HEK293 (cell line): ENCODE measurements at regions not wholly inside any gene's neighbourhood (a gene's known extent, or its start where the extent isn't known, plus 50 kb on each side); places are given as distances from the start of the nearest gene placed in this dataset.

Experiments used
- CTCF ChIP-seq: fragments of 450-650 bp; formaldehyde crosslinking; IDR thresholded peaks from 2 replicates; pipeline ENCODE4 v1.5.1; 2016; ENCODE audit warnings: missing biosample characterization, missing genetic modification characterization
- GLI4 ChIP-seq: fragments of 450-650 bp; formaldehyde crosslinking; IDR thresholded peaks from 2 replicates; pipeline ENCODE4 v1.5.1; 2016; ENCODE audit warnings: missing biosample characterization, missing genetic modification characterization
- YY1 ChIP-seq: fragments of 450-650 bp; formaldehyde crosslinking; IDR thresholded peaks from 2 replicates; pipeline ENCODE4 v1.5.1; 2018; ENCODE audit warnings: missing biosample characterization, missing genetic modification characterization
- ZBTB49 ChIP-seq: fragments of 450-650 bp; formaldehyde crosslinking; IDR thresholded peaks from 2 replicates; pipeline ENCODE4 v1.5.1; 2016; ENCODE audit warnings: missing biosample characterization, missing genetic modification characterization, low read depth
- ZBTB8A ChIP-seq: fragments of 450-650 bp; formaldehyde crosslinking; IDR thresholded peaks from 2 replicates; pipeline ENCODE4 v1.5.1; 2016; ENCODE audit warnings: missing biosample characterization, missing genetic modification characterization
- ZNF248 ChIP-seq: fragments of 450-650 bp; formaldehyde crosslinking; IDR thresholded peaks from 2 replicates; pipeline ENCODE4 v1.5.1; 2017; ENCODE audit warnings: missing biosample characterization, missing genetic modification characterization
- ZNF514 ChIP-seq: fragments of 450-650 bp; formaldehyde crosslinking; IDR thresholded peaks from 2 replicates; pipeline ENCODE4 v1.5.1; 2016; ENCODE audit warnings: missing biosample characterization, missing genetic modification characterization
- ZNF549 ChIP-seq: fragments of 450-650 bp; IDR thresholded peaks from 2 replicates; pipeline ENCODE4 v1.5.1; 2018; ENCODE audit warnings: missing biosample characterization, missing genetic modification characterization, mild to moderate bottlenecking, inconsistent platforms, moderate library complexity
- ZNF624 ChIP-seq: fragments of 450-650 bp; formaldehyde crosslinking; IDR thresholded peaks from 2 replicates; pipeline ENCODE4 v1.5.1; 2017; ENCODE audit warnings: missing biosample characterization, missing genetic modification characterization

- no peak for TF ChIP-seq ZBTB49
- no peak for TF ChIP-seq YY1 (tag by site-specific recombination)
- no peak for TF ChIP-seq ZNF248 (tag by site-specific recombination)
- TF ChIP-seq CTCF (tag by site-specific recombination), result no peak
- TF ChIP-seq ZBTB8A (tag by site-specific recombination), result no peak
- TF ChIP-seq ZNF549 (tag by site-specific recombination), result no peak
- no peak for TF ChIP-seq GLI4 (tag by site-specific recombination)
- no peak for TF ChIP-seq ZNF514 (tag by site-specific recombination)
- no peak for TF ChIP-seq ZNF624
Measured at GRCh38 chr16:22681554-22682291, 132.2 kb upstream of the HS3ST2 start.
